ENCODE measurements at regions not wholly inside any gene's neighbourhood (a gene's known extent, or its start where the extent isn't known, plus 50 kb on each side); places are given as distances from the start of the nearest gene placed in this dataset.
A peak's percentile ranks its signal among the peaks of the same experiment; 100 is the strongest.

- BruUV-seq (replicated peaks): no TSS peak
- no peaks in the 10 kb centered on the region for H4K20me1 ChIP-seq (ENCODE audit: insufficient read depth, low read length)
- H3K27me3 ChIP-seq (ENCODE audit: control insufficient read depth in 1 of 2, insufficient read depth in 2 of 2, low read length in 2 of 2): peaks cover 0 to 23% of the 10 kb centered on the region in 2 experiments; a peak in 2 of 5 replicates
- H3K4me2 ChIP-seq (ENCODE audit: low read depth, low read length): no peak overlapping the region; the same call in 1 of the 2 replicates
- H3K27ac ChIP-seq (ENCODE audit: extremely low read length, insufficient read depth, low read length): no peak overlapping the region
- H2AFZ ChIP-seq (ENCODE audit: low read length): no peak overlapping the region
- no peaks in the 10 kb centered on the region for H3K9me3 ChIP-seq (ENCODE audit: low read length)
- intact Hi-C loops (cut with micrococcal nuclease; ENCODE audit: unreplicated experiment): no loop called here
- H3K36me3 ChIP-seq (replicated peaks in 1 of 2; ENCODE audit: control insufficient read depth in 1 of 2, insufficient read depth in 2 of 2, low read length in 2 of 2): no peaks in the 10 kb centered on the region
- H3K4me3 ChIP-seq (replicated peaks in 1 of 3; ENCODE audit: insufficient read depth in 1 of 3, low read depth in 2 of 3, low read length in 3 of 3): no peak overlapping the region
- ChIA-PET CTCF (ENCODE audit: low intra/inter-chr PET ratio, low total read pairs) (no interaction called here), POLR2A (no interaction called here)
- FAIRE-seq (no peak), DNase-seq (ENCODE audit: low spot score) (peak; percentile 8), ATAC-seq (peak; percentile 98)
- H3K4me1 ChIP-seq (ENCODE audit: insufficient read depth, low read length): peaks cover 13% of the 10 kb centered on the region
- no peaks in the 10 kb centered on the region for H3K79me2 ChIP-seq (ENCODE audit: insufficient read depth, low read length)
- WGBS (ENCODE audit: low lambda C conversion rate): 1% methylated on average over 8 of the region's 8 CpGs
- in situ Hi-C loops (cut with HindIII; ENCODE audit: extremely low pct_ligation_motif_present, low pct_unique_long_range_greater_than_20kb): no loop called here
- H3K9ac ChIP-seq (ENCODE audit: insufficient read depth, low read depth, low read length): no peak overlapping the region
- TF ChIP-seq SOX6 (IDR thresholded peaks at IDR 0.05): no peak
- TF ChIP-seq SOX6 (CRISPR knock-in tag; IDR thresholded peaks at IDR 0.05): peak; percentile 68; the same call in 1 of the 2 replicates
- 0 out of 2 replicates have a peak, but pooled peaks have one; percentile 35 for TF ChIP-seq ZMYM4 (CRISPR knock-in tag; IDR thresholded peaks at IDR 0.05)
- TF ChIP-seq KAT2B (IDR thresholded peaks at IDR 0.05; ENCODE audit: borderline replicate concordance, low read depth, low read length): peak; percentile 57; the same call in 1 of the 2 replicates
- peak; percentile 45; the same call in 1 of the 2 replicates for TF ChIP-seq SOX5 (CRISPR knock-in tag; IDR thresholded peaks at IDR 0.05; ENCODE audit: borderline replicate concordance)
- TF ChIP-seq ZNF768 (CRISPR knock-in tag; IDR thresholded peaks at IDR 0.05): no peak
- TF ChIP-seq, protein P1, sequence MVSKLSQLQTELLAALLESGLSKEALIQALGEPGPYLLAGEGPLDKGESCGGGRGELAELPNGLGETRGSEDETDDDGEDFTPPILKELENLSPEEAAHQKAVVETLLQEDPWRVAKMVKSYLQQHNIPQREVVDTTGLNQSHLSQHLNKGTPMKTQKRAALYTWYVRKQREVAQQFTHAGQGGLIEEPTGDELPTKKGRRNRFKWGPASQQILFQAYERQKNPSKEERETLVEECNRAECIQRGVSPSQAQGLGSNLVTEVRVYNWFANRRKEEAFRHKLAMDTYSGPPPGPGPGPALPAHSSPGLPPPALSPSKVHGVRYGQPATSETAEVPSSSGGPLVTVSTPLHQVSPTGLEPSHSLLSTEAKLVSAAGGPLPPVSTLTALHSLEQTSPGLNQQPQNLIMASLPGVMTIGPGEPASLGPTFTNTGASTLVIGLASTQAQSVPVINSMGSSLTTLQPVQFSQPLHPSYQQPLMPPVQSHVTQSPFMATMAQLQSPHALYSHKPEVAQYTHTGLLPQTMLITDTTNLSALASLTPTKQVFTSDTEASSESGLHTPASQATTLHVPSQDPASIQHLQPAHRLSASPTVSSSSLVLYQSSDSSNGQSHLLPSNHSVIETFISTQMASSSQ (IDR thresholded peaks at IDR 0.05; ENCODE audit: low read depth): peak; percentile 93
- TF ChIP-seq, protein P1 (CRISPR knock-in tag; IDR thresholded peaks at IDR 0.05; ENCODE audit: borderline replicate concordance): peak; percentile 58; the same call in 1 of the 2 replicates
- TF ChIP-seq FOXA3 (CRISPR knock-in tag; IDR thresholded peaks at IDR 0.05): peak; percentile 42; the same call in 1 of the 2 replicates
- no peak for TF ChIP-seq ARID3A (IDR thresholded peaks at IDR 0.05; ENCODE audit: low read depth, low read length)
- TF ChIP-seq ZNF644 (CRISPR knock-in tag; IDR thresholded peaks at IDR 0.05; ENCODE audit: low read depth): no peak
- TF ChIP-seq EP300 (IDR thresholded peaks at IDR 0.05; ENCODE audit: low read depth in 2 of 2, low read length in 2 of 2): peak in 1 of 2 experiments; percentile 5; a peak in 1 of 4 replicates
- no peak for TF ChIP-seq EP300 (CRISPR knock-in tag; IDR thresholded peaks at IDR 0.05; ENCODE audit: borderline replicate concordance)
- TF ChIP-seq, protein P2, sequence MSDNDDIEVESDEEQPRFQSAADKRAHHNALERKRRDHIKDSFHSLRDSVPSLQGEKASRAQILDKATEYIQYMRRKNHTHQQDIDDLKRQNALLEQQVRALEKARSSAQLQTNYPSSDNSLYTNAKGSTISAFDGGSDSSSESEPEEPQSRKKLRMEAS (IDR thresholded peaks at IDR 0.05): peak; percentile 24; the same call in 1 of the 2 replicates
- peak; percentile 85 for TF ChIP-seq HNF1B (CRISPR knock-in tag; IDR thresholded peaks at IDR 0.05)
- TF ChIP-seq ONECUT2 (CRISPR knock-in tag; IDR thresholded peaks at IDR 0.05): peak; percentile 69; the same call in 1 of the 2 replicates
- TF ChIP-seq ZNF562 (CRISPR knock-in tag; IDR thresholded peaks at IDR 0.05; ENCODE audit: borderline replicate concordance): no peak
- no peak for TF ChIP-seq RAD51 (IDR thresholded peaks at IDR 0.05; ENCODE audit: borderline replicate concordance)
- TF ChIP-seq RELA (CRISPR knock-in tag; IDR thresholded peaks at IDR 0.05): no peak
Measured at GRCh38 chr2:104413890-104414289, 440.0 kb upstream of the POU3F3 start.

Measured in HepG2 (cell line).